ENCODE measurements at regions not wholly inside any gene's neighbourhood (a gene's known extent, or its start where the extent isn't known, plus 50 kb on each side); places are given as distances from the start of the nearest gene placed in this dataset.

DNA sequence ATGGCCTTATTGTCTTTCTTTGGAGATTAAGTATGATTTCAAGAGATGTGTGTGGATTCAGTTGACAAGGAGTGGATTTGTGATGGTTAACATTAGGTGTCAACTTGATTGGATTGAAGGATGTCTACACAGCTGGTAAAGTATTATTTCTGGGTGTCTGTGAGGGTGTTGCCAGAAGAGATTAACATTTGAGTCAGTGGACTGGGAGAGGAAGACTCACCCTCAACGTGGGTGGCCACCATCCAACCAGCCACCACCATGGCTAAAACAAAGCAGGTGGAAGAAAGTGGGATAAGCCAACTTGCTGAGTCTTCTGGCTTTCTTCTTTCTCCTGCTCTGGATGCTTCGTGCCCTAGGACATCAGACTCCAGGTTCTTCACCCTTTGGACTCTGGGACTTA, 76.1 kb downstream of the GPR37 start:
- TF ChIP-seq, protein P1, sequence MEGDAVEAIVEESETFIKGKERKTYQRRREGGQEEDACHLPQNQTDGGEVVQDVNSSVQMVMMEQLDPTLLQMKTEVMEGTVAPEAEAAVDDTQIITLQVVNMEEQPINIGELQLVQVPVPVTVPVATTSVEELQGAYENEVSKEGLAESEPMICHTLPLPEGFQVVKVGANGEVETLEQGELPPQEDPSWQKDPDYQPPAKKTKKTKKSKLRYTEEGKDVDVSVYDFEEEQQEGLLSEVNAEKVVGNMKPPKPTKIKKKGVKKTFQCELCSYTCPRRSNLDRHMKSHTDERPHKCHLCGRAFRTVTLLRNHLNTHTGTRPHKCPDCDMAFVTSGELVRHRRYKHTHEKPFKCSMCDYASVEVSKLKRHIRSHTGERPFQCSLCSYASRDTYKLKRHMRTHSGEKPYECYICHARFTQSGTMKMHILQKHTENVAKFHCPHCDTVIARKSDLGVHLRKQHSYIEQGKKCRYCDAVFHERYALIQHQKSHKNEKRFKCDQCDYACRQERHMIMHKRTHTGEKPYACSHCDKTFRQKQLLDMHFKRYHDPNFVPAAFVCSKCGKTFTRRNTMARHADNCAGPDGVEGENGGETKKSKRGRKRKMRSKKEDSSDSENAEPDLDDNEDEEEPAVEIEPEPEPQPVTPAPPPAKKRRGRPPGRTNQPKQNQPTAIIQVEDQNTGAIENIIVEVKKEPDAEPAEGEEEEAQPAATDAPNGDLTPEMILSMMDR (IDR thresholded peaks at IDR 0.05): no peak
- no peak for TF ChIP-seq POLR2A (IDR thresholded peaks at IDR 0.05)

All from ovary (tissue), 3 donors.